ENCODE measurements at regions not wholly inside any gene's neighbourhood (a gene's known extent, or its start where the extent isn't known, plus 50 kb on each side); places are given as distances from the start of the nearest gene placed in this dataset.

DNA sequence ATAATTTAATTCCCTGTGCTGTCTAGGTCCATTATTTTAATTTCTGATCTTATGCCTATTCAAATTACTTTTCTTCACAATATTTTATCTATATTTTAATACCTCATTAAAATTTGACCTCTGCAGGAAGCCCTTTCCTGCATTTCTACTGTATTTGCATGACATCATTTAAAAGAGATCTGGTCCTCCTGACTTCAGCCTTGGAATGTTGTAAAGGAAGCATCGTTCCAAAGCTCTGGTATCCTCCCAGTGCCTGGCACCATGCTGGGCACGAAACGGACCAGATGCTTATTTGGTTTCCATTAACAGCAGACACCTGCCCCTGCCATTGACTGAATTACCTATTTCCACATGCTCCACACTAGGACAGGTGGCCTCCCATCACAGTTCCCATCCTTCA lies 247.5 kb downstream of the KLF6 start:
- TF ChIP-seq POLR2A (IDR thresholded peaks at IDR 0.05), result no peak
- TF ChIP-seq CTCF (IDR thresholded peaks at IDR 0.05), result no peak

All from right lobe of liver (tissue), 4 donors.